ENCODE measurements at regions not wholly inside any gene's neighbourhood (a gene's known extent, or its start where the extent isn't known, plus 50 kb on each side); places are given as distances from the start of the nearest gene placed in this dataset.

- Mint-ChIP-seq H3K4me1 (ENCODE audit: low read depth) (peaks cover 84% of the 10 kb centered on the region), H3K27ac (peak overlapping the region; percentile 28), H3K9me3 (peaks cover 9% of the 10 kb centered on the region), H3K27me3 (no peaks in the 10 kb centered on the region), H3K4me3 (peak overlapping the region; percentile 7), H3K36me3 (ENCODE audit: low read depth) (peaks cover 5% of the 10 kb centered on the region)
Measured at GRCh38 chr10:88066876-88067275, 203.5 kb downstream of the PTEN start.

- no peak overlapping the region for H3K27ac Mint-ChIP-seq
Measured at GRCh38 chr10:88067737-88068136, 204.3 kb downstream of the PTEN start.

GRCh38 chr10:88069338-88069737 is 205.9 kb downstream of the PTEN start:
- Mint-ChIP-seq H3K4me3 (no peak overlapping the region), H3K36me3 (ENCODE audit: low read depth) (peaks cover 5% of the 10 kb centered on the region), H3K27me3 (no peaks in the 10 kb centered on the region), H3K27ac (no peak overlapping the region), H3K4me1 (ENCODE audit: low read depth) (peaks cover 67% of the 10 kb centered on the region), H3K9me3 (peaks cover 9% of the 10 kb centered on the region)

More at GRCh38 chr10:88067737-88068136, 204.3 kb downstream of the PTEN start:
- no peak overlapping the region for H3K4me3 Mint-ChIP-seq
- no peaks in the 10 kb centered on the region for H3K27me3 Mint-ChIP-seq
- peaks cover 5% of the 10 kb centered on the region for H3K36me3 Mint-ChIP-seq (ENCODE audit: low read depth)
- H3K9me3 Mint-ChIP-seq: peaks cover 9% of the 10 kb centered on the region
- H3K4me1 Mint-ChIP-seq (ENCODE audit: low read depth): peaks cover 82% of the 10 kb centered on the region

GRCh38 chr10:88070080-88070880 is 206.9 kb downstream of the PTEN start:
- peaks cover 57% of the 10 kb centered on the region for H3K4me1 Mint-ChIP-seq (ENCODE audit: low read depth)
- no peak overlapping the region for H3K27ac Mint-ChIP-seq

GRCh38 chr10:88071879-88072278 is 208.5 kb downstream of the PTEN start:
- H3K9me3 Mint-ChIP-seq: peaks cover 5% of the 10 kb centered on the region
- peaks cover 53% of the 10 kb centered on the region for H3K4me1 Mint-ChIP-seq (ENCODE audit: low read depth)
- H3K4me3 Mint-ChIP-seq: no peak overlapping the region
- no peak overlapping the region for H3K27ac Mint-ChIP-seq
- no peaks in the 10 kb centered on the region for H3K27me3 Mint-ChIP-seq
- H3K36me3 Mint-ChIP-seq (ENCODE audit: low read depth): peaks cover 5% of the 10 kb centered on the region

More at GRCh38 chr10:88070080-88070880, 206.9 kb downstream of the PTEN start:
- H3K4me3 Mint-ChIP-seq: no peak overlapping the region
- peaks cover 5% of the 10 kb centered on the region for H3K36me3 Mint-ChIP-seq (ENCODE audit: low read depth)
- no peaks in the 10 kb centered on the region for H3K27me3 Mint-ChIP-seq
- peaks cover 9% of the 10 kb centered on the region for H3K9me3 Mint-ChIP-seq

DNA sequence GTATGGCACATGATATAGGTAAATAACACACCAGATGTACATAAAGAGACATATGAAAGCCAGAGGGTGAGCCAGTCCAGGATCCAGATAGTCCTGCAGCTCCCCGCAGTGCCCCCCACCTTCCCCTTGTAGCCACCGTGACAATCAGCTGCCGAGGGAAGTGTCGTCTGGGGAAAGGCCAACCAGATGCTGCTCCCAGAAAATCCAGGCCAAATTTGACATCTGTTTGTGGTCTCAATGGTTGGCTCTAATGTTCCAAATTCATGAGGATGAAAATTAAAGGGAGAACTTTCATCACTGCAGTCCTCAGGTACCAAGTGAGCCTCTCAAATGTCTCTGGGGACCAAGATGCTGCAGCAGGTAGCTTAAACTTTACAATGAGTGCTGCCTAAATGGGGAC is 210.3 kb downstream of the PTEN start:
- peaks cover 38% of the 10 kb centered on the region for H3K4me1 Mint-ChIP-seq (ENCODE audit: low read depth)
- H3K36me3 Mint-ChIP-seq (ENCODE audit: low read depth): no peaks in the 10 kb centered on the region
- H3K9me3 Mint-ChIP-seq: no peaks in the 10 kb centered on the region
- no peak overlapping the region for H3K4me3 Mint-ChIP-seq
- H3K27me3 Mint-ChIP-seq: no peaks in the 10 kb centered on the region
- H3K27ac Mint-ChIP-seq: no peak overlapping the region

GRCh38 chr10:88074971-88075370 is 211.5 kb downstream of the PTEN start:
- Mint-ChIP-seq H3K36me3 (ENCODE audit: low read depth) (no peaks in the 10 kb centered on the region), H3K4me1 (ENCODE audit: low read depth) (peaks cover 26% of the 10 kb centered on the region), H3K27me3 (no peaks in the 10 kb centered on the region), H3K27ac (no peak overlapping the region), H3K4me3 (no peak overlapping the region), H3K9me3 (no peaks in the 10 kb centered on the region)

- no peaks in the 10 kb centered on the region for H3K9me3 Mint-ChIP-seq
- H3K36me3 Mint-ChIP-seq (ENCODE audit: low read depth): no peaks in the 10 kb centered on the region
- H3K4me3 Mint-ChIP-seq: no peak overlapping the region
- H3K4me1 Mint-ChIP-seq (ENCODE audit: low read depth): peaks cover 23% of the 10 kb centered on the region
- no peaks in the 10 kb centered on the region for H3K27me3 Mint-ChIP-seq
- H3K27ac Mint-ChIP-seq: no peak overlapping the region
Measured at GRCh38 chr10:88076027-88076880, 212.8 kb downstream of the PTEN start.

DNA sequence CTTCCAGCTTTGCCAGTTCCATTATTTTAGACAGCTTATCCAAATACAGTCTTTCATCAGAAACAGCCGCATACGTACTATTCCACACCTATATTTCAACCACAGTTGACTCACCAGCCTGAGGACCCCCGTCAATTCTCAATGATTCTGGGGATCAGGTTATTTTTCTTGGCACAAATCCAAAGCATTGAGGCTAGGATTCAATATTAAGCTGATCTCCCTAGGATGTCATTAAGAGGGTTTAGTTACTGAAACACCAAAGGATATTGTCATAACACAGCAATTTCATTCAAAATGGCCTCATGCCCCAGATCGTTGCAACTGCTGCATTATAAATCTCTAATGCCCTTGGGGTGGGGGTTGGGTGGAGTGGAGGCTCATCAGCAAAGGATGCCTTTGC is 214.6 kb downstream of the PTEN start:
- Mint-ChIP-seq H3K27me3 (no peaks in the 10 kb centered on the region), H3K9me3 (no peaks in the 10 kb centered on the region), H3K4me1 (ENCODE audit: low read depth) (peaks cover 25% of the 10 kb centered on the region), H3K27ac (no peak overlapping the region), H3K36me3 (ENCODE audit: low read depth) (no peaks in the 10 kb centered on the region), H3K4me3 (no peak overlapping the region)

- Mint-ChIP-seq H3K27ac (no peak overlapping the region), H3K4me1 (ENCODE audit: low read depth) (peaks cover 27% of the 10 kb centered on the region), H3K4me3 (no peak overlapping the region), H3K27me3 (no peaks in the 10 kb centered on the region), H3K36me3 (ENCODE audit: low read depth) (no peaks in the 10 kb centered on the region), H3K9me3 (no peaks in the 10 kb centered on the region)
Measured at GRCh38 chr10:88080213-88080612, 216.8 kb downstream of the PTEN start.

- Mint-ChIP-seq H3K4me3 (no peak overlapping the region), H3K27ac (no peak overlapping the region), H3K36me3 (ENCODE audit: low read depth) (no peaks in the 10 kb centered on the region), H3K27me3 (no peaks in the 10 kb centered on the region), H3K4me1 (ENCODE audit: low read depth) (peaks cover 17% of the 10 kb centered on the region), H3K9me3 (no peaks in the 10 kb centered on the region)
Measured at GRCh38 chr10:88081457-88082054, 218.1 kb downstream of the PTEN start.

DNA sequence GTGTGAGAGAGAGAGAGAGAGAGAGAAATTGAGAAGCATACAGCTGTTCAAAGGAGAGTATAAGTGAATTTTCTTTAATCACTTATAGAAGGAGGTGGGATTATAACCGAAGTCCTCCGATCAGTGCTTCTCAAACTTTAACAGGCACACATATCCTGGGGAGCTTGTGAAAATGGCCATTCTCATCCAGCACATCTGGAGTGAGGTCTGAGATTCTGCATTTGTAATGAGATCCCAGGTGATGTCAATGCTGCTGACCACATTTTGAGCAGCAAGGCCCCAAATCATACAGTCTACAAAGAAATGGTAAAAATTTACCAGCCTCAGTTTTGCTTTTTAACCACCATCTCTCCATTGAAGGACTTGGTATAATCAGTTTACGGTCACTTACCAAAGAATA is 219.0 kb downstream of the PTEN start:
- H3K36me3 Mint-ChIP-seq (ENCODE audit: low read depth): no peaks in the 10 kb centered on the region
- H3K4me1 Mint-ChIP-seq (ENCODE audit: low read depth): peaks cover 16% of the 10 kb centered on the region
- no peaks in the 10 kb centered on the region for H3K27me3 Mint-ChIP-seq
- H3K27ac Mint-ChIP-seq: no peak overlapping the region
- H3K9me3 Mint-ChIP-seq: no peaks in the 10 kb centered on the region
- H3K4me3 Mint-ChIP-seq: no peak overlapping the region

DNA sequence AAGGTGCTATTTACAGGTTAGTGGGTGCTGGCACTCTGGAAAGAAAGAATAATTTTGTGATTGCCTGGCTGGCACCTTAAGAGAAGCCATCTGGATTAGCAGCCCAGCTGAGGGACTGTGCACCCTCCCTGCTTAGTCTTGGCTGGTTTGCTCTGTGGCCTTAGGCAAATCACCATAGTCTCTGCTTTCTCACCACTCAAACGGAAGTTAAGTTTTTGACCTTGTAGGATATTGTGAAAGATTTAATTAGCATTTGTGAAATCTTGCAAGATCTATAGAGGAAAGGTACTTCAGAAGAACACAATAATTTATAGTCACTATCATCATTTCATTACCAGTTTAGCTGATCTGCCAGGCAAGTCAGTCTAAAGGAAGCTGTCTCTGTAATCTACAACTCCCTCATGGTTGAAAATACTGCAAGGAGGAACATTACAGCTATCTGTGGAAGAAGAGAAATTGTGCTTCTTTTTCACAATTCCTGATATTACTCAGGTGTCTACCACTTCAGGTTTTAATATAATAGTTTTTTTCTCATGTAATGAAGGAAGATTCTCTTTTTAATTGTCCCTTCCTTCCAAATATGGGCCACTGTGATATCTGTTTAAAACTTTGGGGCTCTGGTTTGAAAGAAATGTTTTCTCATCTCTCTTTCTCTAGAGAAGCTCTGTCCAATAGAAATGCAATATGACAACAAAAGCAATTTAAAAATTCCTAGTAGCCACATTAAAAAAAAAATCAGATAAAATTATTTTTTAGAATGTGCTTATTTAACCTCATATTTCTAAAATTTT is 219.6 kb downstream of the PTEN start:
- no peak overlapping the region for H3K4me3 Mint-ChIP-seq
- no peaks in the 10 kb centered on the region for H3K27me3 Mint-ChIP-seq
- H3K27ac Mint-ChIP-seq: no peak overlapping the region
- no peaks in the 10 kb centered on the region for H3K36me3 Mint-ChIP-seq (ENCODE audit: low read depth)
- no peaks in the 10 kb centered on the region for H3K9me3 Mint-ChIP-seq
- H3K4me1 Mint-ChIP-seq (ENCODE audit: low read depth): peaks cover 16% of the 10 kb centered on the region

- Mint-ChIP-seq H3K4me1 (ENCODE audit: low read depth) (peaks cover 16% of the 10 kb centered on the region), H3K4me3 (no peak overlapping the region), H3K27ac (no peak overlapping the region)
Measured at GRCh38 chr10:88083597-88083989, 220.2 kb downstream of the PTEN start.

More at GRCh38 chr10:88083597-88083989, 220.2 kb downstream of the PTEN start:
- no peaks in the 10 kb centered on the region for H3K27me3 Mint-ChIP-seq
- no peaks in the 10 kb centered on the region for H3K9me3 Mint-ChIP-seq
- no peaks in the 10 kb centered on the region for H3K36me3 Mint-ChIP-seq (ENCODE audit: low read depth)
